Glutamatergic neuron (in vitro differentiated cells): ENCODE measurements at regions not wholly inside any gene's neighbourhood (a gene's known extent, or its start where the extent isn't known, plus 50 kb on each side); places are given as distances from the start of the nearest gene placed in this dataset.

Experiments used
- DNase-seq: peaks from one replicate; pipeline ENCODE4 v3.0.0; 2022
- H3K27ac Mint-ChIP-seq: one replicate; pipeline ENCODE4 v1.8.0; 2020; ENCODE audit warnings: mild to moderate bottlenecking, mixed read lengths, inconsistent platforms; ENCODE audit not compliant: unreplicated experiment
- H3K27me3 Mint-ChIP-seq: one replicate; pipeline ENCODE4 v1.8.0; 2020; ENCODE audit warnings: mild to moderate bottlenecking, moderate library complexity, mixed read lengths, inconsistent platforms; ENCODE audit not compliant: unreplicated experiment
- H3K36me3 Mint-ChIP-seq: one replicate; pipeline ENCODE4 v1.8.0; 2020; ENCODE audit warnings: mild to moderate bottlenecking, mixed read lengths, inconsistent platforms; ENCODE audit not compliant: unreplicated experiment
- H3K4me1 Mint-ChIP-seq: one replicate; pipeline ENCODE4 v1.8.0; 2020; ENCODE audit warnings: mild to moderate bottlenecking, low read depth, mixed read lengths, inconsistent platforms; ENCODE audit not compliant: unreplicated experiment
- H3K4me3 Mint-ChIP-seq: one replicate; pipeline ENCODE4 v1.8.0; 2020; ENCODE audit warnings: mild to moderate bottlenecking, mixed read lengths, inconsistent platforms; ENCODE audit not compliant: unreplicated experiment
- H3K9me3 Mint-ChIP-seq: one replicate; pipeline ENCODE4 v1.8.0; 2020; ENCODE audit warnings: mild to moderate bottlenecking, moderate library complexity, mixed read lengths, inconsistent platforms; ENCODE audit not compliant: unreplicated experiment
- TF ChIP-seq, protein P1 (sequence below): fragments of 200-600 bp; sonication (generic); IDR thresholded peaks from one replicate; pipeline ENCODE4 v1.5.0; 2021; ENCODE audit not compliant: partially characterized antibody, unreplicated experiment

- TF ChIP-seq, protein P1, sequence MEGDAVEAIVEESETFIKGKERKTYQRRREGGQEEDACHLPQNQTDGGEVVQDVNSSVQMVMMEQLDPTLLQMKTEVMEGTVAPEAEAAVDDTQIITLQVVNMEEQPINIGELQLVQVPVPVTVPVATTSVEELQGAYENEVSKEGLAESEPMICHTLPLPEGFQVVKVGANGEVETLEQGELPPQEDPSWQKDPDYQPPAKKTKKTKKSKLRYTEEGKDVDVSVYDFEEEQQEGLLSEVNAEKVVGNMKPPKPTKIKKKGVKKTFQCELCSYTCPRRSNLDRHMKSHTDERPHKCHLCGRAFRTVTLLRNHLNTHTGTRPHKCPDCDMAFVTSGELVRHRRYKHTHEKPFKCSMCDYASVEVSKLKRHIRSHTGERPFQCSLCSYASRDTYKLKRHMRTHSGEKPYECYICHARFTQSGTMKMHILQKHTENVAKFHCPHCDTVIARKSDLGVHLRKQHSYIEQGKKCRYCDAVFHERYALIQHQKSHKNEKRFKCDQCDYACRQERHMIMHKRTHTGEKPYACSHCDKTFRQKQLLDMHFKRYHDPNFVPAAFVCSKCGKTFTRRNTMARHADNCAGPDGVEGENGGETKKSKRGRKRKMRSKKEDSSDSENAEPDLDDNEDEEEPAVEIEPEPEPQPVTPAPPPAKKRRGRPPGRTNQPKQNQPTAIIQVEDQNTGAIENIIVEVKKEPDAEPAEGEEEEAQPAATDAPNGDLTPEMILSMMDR: no peak
- H3K4me3 Mint-ChIP-seq: no peak overlapping the region
- H3K36me3 Mint-ChIP-seq: peaks cover 5% of the 10 kb centered on the region
- peak overlapping the region; percentile 49 for H3K27ac Mint-ChIP-seq
- peaks cover 20% of the 10 kb centered on the region for H3K4me1 Mint-ChIP-seq
- DNase-seq: no peak
- peaks cover 10% of the 10 kb centered on the region for H3K9me3 Mint-ChIP-seq
- peaks cover 2% of the 10 kb centered on the region for H3K27me3 Mint-ChIP-seq
Measured at GRCh38 chr9:16202221-16202620, 649.4 kb downstream of the CCDC171 start.

DNA sequence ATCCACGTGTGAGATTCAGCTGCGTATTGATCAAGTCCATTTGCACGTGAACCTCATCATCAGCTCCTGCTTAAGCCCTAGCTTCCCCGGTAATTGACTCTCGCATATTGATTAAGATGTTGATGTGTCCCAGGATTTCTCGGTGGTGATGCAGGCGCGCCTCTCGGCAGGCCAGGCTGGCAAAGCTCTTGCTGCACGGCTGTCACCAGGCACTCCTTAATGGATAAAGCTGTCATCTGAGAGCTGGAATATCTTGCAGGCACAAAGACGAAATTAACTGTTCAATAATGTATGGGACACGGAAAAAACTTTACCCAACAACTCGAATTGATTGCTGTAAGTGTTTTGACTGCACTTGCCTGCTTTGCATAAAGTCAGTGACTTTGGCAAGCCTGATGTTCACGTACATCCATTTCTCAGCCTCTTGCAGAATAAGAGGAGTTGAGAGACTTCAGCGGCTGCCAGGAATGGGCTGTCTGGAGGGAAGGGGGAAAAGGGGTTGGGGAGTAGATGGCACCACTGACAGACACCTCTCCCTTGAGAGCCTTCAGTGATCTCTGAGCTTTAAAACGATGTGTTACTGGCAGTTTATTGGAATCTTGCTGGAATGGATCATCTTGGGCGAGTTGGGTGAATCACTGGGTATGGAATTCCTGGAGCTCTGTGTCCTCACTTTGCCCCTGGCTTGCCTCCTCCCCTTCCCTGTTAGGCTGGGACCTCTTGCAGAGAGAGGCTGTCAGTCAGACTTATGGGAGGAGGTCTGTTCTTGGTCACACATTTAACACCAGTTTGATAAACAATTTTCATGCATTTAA, 650.3 kb downstream of the CCDC171 start:
- H3K9me3 Mint-ChIP-seq: peaks cover 10% of the 10 kb centered on the region
- peaks cover 5% of the 10 kb centered on the region for H3K36me3 Mint-ChIP-seq
- peak overlapping the region; percentile 62 for H3K4me3 Mint-ChIP-seq
- peak; percentile 43 for DNase-seq
- H3K27me3 Mint-ChIP-seq: peaks cover 2% of the 10 kb centered on the region
- TF ChIP-seq, protein P1: no peak
- H3K4me1 Mint-ChIP-seq: peaks cover 23% of the 10 kb centered on the region
- peak overlapping the region; percentile 71 for H3K27ac Mint-ChIP-seq

GRCh38 chr9:16203729-16204573, 651.1 kb downstream of the CCDC171 start:
- peak overlapping the region; percentile 71 for H3K27ac Mint-ChIP-seq

DNA sequence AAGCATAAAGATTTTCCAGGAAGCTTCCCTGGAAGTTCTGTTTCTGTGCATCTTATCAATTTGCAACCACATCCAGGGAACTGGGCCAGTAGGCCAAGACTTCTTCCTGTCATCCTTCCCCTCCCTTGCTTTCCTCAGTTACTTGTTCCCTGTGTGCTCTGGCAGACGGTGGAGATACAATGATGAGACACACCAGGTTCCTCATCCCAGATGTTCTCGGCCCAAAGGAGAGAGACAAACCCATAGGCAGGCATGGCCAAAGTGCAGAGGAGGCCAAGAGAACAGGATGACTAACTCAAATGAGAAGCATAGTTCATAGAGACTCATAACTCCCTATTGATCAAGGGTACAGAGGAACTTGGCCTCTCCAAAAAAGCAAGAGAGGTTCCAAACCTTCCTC, 652.6 kb downstream of the CCDC171 start:
- H3K36me3 Mint-ChIP-seq: peaks cover 9% of the 10 kb centered on the region
- no peak for DNase-seq
- H3K4me1 Mint-ChIP-seq: peaks cover 23% of the 10 kb centered on the region
- H3K27ac Mint-ChIP-seq: no peak overlapping the region
- H3K4me3 Mint-ChIP-seq: no peak overlapping the region
- TF ChIP-seq, protein P1: no peak
- peaks cover 9% of the 10 kb centered on the region for H3K9me3 Mint-ChIP-seq
- H3K27me3 Mint-ChIP-seq: peaks cover 2% of the 10 kb centered on the region

More at GRCh38 chr9:16203729-16204573, 651.1 kb downstream of the CCDC171 start:
- Mint-ChIP-seq H3K36me3 (peaks cover 5% of the 10 kb centered on the region), H3K9me3 (peaks cover 10% of the 10 kb centered on the region), H3K27me3 (peaks cover 2% of the 10 kb centered on the region), H3K4me3 (peak overlapping the region; percentile 62), H3K4me1 (peaks cover 23% of the 10 kb centered on the region)
- no peak for DNase-seq
- TF ChIP-seq, protein P1: no peak
